SU-DHL-6 (cell line): ENCODE measurements at regions not wholly inside any gene's neighbourhood (a gene's known extent, or its start where the extent isn't known, plus 50 kb on each side); places are given as distances from the start of the nearest gene placed in this dataset.

Source experiments
- CTCF ChIP-seq: fragments of 200-600 bp; sonication (generic); IDR thresholded peaks from one replicate; pipeline ENCODE4 v1.5.1; 2017; ENCODE audit warnings: antibody characterized with exemption, mild to moderate bottlenecking, low read length, moderate library complexity; ENCODE audit not compliant: insufficient read depth, poor library complexity, severe bottlenecking
- EZH2phosphoT487 ChIP-seq: fragments of 200-600 bp; sonication (generic), shearing (Covaris generic); conservative IDR thresholded peaks from 2 replicates; pipeline ENCODE4 v1.6.1; 2018; ENCODE audit warnings: mild to moderate bottlenecking, antibody characterized with exemption, low read length, moderate library complexity, mixed read lengths

- TF ChIP-seq CTCF (no peak), EZH2phosphoT487 (no peak)
Measured at GRCh38 chr6:1037430-1038202, 274.3 kb upstream of the FOXQ1 start.
